GM19455 (cell line): ENCODE measurements at regions not wholly inside any gene's neighbourhood (a gene's known extent, or its start where the extent isn't known, plus 50 kb on each side); places are given as distances from the start of the nearest gene placed in this dataset.
"Not testable (repeated sequence)": the region's sequence is repeated elsewhere in the genome, so short reads cannot be mapped to it uniquely, and the experiment has no call there.

Source experiments
- ATAC-seq: cut with Tn5 transposase; IDR thresholded peaks from one replicate; pipeline ENCODE4 v1.9.1; 2021; ENCODE audit not compliant: unreplicated experiment

DNA sequence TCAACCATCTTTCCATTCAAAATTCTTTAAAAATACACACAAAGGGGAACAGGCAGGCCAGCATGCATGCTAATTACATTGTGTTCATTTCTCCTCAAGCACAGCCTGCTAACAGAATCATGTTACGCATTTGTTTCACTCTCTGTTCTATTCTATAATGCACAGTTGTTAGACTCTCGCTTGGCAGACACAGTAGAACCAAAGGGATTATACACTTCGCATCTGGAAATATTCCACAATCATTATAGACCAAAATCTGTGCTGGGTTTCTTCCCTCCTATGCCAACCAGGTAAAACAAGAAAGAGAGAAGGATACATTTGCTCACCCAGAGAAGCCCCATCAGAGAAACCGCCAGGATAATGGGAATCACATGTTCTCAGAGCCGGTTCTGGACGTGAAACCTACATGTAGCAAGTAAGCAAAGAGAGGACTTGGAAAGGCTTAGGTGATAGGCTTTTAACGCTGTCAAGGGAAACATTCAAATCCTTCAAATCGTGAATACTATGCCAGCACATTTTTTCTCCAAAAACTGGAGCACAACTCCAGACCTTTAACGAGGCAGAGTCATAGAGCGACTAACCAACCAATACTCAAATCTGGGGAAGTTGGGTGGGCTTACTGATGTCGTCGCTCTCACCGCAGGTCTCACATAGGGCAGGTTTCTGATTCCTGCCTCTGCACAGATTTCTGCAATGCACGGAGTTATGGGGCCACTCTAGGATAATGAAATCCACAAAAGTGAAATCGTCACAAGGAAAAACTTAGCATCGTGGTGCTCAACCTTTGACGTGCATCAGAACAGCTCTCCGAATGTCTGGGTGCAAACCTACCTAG lies 380.5 kb upstream of the AUTS2 start:
- no peak for ATAC-seq

DNA sequence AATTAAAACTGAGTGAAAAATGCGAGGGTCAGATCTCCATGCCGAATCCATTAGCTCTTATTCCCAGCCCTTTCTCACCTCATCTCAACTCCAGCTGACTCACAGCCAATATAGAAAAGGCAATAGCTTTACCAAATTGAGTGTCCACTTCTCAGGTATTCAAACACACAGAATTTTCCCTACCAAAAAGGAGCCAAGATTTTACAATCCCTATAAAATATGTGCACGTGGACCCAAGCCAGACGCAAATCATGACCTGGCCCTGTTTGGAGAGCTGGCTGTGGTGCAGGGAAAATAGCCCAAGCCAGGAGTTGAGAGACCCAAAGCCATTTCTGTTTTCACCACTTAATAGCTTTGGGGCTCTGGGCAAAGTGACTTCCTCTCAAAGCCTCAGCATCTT lies 379.7 kb upstream of the AUTS2 start:
- ATAC-seq: no peak

DNA sequence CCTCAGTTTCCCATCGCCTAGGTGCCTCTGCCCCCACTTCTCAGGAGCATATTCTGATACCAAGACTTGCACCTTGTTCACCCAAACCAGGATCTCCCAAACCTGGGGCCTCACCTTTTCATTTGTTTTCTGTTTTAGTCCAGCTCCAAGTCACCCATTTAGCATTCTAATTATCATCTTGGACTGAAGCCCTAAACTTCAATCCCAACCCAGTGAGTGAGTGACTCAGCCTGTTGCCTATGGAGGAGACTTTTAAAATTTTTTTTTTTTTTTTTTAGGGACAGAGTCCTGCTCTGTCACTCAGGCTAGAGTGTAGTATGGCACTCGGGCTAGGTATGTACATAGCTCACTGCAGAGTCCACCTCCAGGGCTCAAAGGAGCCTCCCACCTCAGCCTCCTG lies 378.9 kb upstream of the AUTS2 start:
- no peak for ATAC-seq

GRCh38 chr7:69225259-69225943 lies 372.9 kb upstream of the AUTS2 start:
- ATAC-seq: no peak

DNA sequence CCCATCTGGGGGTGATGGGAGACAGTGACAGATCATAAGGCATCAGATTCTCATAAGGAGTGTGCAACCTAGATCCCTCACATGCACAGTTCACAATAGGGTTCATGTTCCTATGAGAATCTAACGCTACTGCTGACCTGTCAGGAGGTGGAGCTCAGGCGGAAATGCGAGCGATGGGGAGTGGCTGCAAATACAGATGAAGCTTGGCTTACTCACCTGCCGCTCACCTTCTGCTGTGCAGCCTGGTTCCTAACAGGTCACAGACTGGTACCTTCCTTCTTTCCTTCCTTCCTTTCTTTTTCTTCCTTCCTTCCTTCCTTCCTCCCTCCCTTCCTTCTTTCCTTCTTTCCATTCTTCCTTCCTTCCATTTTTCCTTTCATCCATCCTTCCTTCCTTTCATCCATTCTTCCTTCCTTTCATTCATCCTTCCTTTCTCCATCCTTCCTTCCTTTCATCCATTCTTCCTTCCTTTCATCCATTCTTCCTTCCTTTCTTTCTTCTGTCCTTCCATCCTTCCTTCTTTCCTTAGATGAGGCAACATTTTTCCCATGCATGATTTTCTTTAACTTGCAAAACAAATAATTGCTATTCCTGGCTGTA lies 370.0 kb upstream of the AUTS2 start:
- no peak for ATAC-seq

DNA sequence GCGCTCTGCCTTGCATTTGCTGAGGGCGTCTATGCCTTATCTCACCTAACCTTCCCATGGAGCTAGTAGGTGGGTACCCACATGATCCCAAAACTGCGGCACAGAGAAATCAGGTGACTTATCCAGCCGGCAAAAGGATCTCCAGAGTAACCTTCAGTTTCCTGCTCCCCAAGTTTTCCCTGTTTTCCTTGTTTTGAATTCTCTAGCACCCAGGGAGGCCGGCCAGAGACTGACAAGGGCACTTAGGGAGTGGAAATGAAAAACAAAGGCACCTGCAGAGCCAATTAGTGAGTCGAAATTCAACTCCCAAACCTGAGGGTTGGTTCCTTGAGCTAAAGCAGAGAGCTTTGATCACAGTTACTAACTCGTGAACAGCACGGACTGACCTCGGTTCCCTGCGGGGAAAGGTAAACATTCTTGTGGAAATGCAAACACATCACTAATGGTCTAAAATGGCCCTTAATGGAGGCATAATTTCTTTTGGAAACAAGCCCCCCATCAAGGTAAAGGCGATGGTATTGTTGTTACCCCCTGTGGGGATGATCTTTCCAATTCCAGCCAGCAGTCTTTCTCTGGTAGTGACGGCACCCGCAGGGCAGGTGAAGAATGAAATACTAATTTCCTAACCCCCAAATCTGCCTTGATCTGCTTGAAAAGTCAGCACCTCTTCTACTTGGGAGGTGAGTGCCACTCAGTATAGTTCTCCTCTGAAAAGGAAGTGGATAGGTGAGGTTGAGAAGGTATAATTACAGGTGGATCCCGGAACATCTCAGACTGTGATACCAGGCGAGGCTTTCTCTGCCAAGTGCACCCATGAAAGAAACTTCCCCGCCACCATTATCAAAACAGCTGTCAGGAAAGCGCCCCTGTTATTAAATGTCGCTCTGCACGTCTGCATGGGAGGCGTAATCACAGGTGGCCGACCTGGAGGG lies 365.6 kb upstream of the AUTS2 start:
- no peak for ATAC-seq

- ATAC-seq: no peak
These were observed 360.7 kb upstream of the AUTS2 start for GRCh38 chr7:69237541-69237940.

DNA sequence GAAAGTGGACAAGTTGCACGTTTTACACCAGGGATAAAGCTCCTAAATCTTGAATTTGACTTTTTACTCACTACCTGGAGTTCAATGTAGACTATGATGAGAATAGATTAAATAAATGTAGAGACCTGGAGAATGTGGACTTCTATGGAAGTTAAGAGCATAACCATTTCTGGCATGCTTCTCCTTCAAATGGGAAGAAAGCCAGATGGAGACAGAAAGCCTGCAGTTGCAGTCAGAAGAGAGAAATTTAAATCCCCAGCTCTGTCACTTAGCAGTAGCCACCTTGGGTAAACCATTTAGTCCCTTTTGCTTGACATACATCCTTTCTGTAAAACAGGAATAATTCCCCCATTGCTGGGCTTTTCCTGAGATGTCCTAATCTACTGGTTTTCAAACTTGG lies 355.3 kb upstream of the AUTS2 start:
- ATAC-seq: no peak

GRCh38 chr7:69244701-69245100 lies 353.6 kb upstream of the AUTS2 start:
- ATAC-seq: no peak

- ATAC-seq: no peak
These were observed 352.6 kb upstream of the AUTS2 start for GRCh38 chr7:69245646-69246045.

DNA sequence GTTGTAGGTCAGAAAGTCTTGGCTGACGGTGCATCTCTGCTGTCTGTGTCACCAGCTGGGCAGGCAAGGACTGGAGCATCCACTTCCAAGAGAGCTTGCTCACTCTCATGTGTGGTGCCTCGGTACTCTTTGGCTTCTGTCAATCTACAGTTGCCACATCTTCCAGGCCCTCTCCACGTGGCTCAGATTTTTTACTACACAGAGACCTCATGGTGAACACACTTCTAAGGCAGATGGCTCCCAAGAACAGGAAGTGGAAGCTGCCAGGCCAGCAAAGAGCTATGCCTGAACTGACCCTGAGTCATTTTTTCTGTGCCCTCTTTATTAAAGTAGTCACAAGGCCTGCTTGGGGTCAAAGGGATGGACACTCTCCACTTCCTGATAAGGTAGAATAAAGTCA lies 351.5 kb upstream of the AUTS2 start:
- no peak for ATAC-seq

- not testable (repeated sequence) for ATAC-seq
These were observed 349.9 kb upstream of the AUTS2 start for GRCh38 chr7:69248382-69248828.

- ATAC-seq: no peak
These were observed 347.3 kb upstream of the AUTS2 start for GRCh38 chr7:69250958-69251357.

DNA sequence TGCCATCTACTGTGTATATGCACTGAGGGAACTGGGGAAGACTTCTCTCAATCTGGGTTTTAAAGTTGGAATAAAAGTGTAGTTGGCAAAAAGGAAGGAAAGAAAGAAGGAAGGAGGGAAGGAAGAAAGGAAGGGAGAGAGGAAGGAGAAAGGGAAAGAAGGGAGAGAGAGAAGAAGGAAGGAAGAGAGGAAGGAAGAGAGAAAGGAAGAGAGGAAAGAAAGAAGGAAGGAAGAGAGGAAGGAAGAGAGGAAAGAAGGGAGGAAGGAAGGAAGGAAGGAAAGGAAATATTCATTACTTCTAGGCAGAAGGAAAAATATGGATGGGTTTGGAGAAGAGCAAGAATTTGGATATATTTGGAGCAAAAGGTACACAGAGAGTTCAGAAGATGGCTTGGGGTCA lies 343.6 kb upstream of the AUTS2 start:
- no peak for ATAC-seq

- no peak for ATAC-seq
These were observed 341.6 kb upstream of the AUTS2 start for GRCh38 chr7:69256634-69257081.

- ATAC-seq: no peak
These were observed 340.7 kb upstream of the AUTS2 start for GRCh38 chr7:69257592-69257991.

DNA sequence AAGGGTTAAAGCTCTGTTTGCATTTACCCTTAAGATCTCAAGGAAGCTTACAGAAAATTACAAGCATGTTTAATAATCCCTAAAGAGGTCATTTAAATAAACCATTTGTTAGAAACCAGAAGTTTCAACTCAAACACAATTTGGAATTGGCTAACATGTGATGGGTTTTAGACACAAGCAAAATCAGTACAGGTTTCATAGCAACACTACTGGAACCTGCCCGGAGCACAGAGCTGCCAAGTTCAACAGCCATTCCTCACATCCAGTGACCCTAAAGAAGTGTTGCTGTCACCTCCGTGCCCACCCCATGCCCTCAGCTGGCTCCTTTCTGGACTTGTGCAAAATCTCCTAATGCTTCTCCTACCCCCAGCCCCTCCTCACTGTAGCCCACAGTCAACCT lies 338.8 kb upstream of the AUTS2 start:
- no peak for ATAC-seq

DNA sequence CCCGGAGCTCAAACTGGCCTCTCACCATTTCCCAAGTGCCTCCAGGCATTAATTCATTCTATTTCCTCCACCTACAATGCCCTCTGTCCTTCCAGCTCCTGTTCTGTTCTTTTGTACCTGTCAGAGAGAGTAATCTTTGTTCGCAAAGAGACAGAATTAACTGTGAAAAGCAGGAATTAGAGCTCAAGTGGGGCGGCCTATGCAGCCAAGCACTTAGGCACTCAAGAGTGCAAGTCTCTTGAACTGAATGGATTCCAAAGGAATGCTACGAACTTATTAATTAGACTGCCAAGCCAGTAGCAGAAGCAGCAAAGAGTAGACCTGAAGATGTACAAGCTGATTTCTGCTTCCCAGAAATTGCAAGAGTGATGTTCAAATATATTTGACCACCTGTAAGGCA lies 338.3 kb upstream of the AUTS2 start:
- ATAC-seq: no peak

- no peak for ATAC-seq
These were observed 334.7 kb upstream of the AUTS2 start for GRCh38 chr7:69263550-69263949.

DNA sequence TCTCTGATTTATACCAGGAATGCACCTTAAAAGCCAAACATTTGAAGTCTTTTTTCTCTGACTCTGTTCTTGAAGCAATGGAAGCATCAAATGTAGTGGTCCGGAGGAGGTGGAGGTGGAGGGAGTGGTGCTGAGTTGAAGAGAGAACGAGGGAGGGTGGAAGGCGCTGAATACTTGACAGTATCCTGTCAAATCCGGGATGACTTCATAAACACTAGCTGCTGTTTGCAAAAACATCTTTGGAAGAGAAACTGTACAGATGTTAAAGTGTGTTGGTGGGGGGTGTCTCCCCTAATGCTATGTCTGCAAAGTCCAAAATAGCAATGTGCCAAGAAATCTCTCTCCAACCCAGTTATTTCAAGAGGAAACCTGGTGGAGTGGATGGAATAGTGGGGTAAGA lies 328.5 kb upstream of the AUTS2 start:
- ATAC-seq: no peak

DNA sequence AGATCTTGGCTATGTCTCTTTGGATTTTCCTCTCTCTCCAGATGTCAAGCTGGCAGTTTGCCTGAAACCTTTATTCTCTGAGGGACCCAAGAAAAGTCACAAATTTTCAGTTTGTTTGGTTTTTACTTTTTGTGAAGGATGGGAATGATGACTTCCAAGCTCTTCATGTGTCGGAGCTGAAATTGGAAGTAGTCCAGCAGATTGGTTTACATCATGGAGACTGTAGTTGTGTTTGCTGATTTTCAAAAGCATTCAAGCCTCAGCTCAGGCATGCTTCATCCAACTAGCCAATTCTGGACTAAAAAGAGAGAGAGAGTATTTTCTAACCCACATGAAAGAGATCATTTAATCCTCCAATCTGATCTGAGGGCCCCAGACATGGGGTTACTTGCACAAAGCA lies 326.2 kb upstream of the AUTS2 start:
- no peak for ATAC-seq
